HG03060 (cell line): ENCODE measurements at regions not wholly inside any gene's neighbourhood (a gene's known extent, or its start where the extent isn't known, plus 50 kb on each side); places are given as distances from the start of the nearest gene placed in this dataset.

Source experiments
- ATAC-seq: cut with Tn5 transposase; IDR thresholded peaks from one replicate; pipeline ENCODE4 v1.9.1; 2021; ENCODE audit warnings: low read depth, moderate number of reproducible peaks; ENCODE audit not compliant: unreplicated experiment

DNA sequence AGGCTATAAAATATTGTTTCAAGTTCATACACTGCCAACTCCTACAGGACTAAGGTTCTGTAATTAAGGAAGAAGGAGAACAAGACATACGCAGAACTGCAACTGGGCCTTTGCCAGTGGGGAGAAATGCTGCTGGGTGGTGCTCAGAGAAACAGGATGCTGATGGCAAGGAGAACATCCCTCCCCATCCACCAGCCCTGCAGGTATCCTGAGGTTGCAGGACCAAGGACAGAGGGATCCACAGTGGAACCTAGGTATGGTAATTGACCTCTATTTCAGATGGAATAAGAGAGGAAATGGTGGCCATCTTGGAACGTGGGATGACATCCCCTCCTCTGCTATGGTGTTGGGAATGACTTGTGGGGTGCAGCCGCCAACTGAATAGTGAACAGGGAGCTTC, 206.3 kb upstream of the S1PR3 start:
- ATAC-seq: no peak

DNA sequence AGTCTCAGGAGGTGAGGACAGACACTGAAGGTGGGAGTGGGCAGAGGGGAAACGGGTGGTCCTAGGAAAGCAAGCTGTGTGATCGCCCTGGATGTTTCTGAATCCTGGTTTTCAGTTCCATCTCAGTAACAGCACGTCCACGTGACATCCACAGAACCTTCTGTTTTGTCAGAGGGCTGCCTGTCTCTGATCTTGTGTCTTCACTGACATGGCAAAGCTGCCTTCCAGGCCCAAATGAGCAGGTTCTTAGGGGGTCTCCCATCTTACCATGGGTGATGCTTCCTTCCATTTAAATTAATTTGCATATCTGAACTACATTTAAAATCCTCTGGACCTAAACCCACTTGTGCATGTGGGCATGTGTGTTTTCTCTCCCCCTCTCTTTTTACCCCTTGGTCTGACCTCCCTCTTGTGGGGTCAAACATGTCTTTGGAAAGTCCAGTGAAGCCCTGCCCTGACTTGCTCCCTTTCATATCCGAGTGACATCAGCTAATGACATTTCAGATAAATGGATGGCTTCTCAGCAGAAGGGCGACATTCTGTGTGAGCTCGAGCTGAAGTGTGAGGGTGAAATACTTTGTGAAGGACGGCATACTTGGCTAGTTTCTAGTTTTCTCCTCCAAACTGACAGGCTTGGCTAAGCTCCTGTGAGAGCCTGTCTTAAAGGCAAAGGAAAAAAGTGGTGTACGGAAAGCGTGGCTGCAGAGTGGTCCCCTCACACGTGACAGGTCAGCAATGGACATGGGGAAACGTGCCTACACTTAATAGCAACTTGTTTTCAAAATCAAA, 204.8 kb upstream of the S1PR3 start:
- no peak for ATAC-seq

DNA sequence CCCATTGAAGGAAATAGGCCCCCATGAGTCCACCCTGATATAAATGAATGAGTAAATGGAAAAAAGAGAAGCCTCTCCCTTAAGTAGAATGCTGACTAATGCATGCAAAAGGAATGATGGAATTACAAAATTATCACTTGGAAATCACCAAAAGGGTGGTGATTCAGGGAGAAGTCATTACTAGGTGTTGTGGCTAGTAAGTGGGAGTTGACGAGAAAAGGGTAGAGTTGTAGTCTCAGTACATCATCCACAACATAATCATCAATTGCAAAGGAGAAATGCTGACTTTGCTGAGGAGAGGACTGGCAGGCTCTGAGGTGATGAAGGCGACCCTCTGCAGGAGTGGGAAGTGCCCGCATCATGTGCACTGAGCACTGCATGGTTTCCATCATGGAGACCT, 201.5 kb upstream of the S1PR3 start:
- no peak for ATAC-seq

DNA sequence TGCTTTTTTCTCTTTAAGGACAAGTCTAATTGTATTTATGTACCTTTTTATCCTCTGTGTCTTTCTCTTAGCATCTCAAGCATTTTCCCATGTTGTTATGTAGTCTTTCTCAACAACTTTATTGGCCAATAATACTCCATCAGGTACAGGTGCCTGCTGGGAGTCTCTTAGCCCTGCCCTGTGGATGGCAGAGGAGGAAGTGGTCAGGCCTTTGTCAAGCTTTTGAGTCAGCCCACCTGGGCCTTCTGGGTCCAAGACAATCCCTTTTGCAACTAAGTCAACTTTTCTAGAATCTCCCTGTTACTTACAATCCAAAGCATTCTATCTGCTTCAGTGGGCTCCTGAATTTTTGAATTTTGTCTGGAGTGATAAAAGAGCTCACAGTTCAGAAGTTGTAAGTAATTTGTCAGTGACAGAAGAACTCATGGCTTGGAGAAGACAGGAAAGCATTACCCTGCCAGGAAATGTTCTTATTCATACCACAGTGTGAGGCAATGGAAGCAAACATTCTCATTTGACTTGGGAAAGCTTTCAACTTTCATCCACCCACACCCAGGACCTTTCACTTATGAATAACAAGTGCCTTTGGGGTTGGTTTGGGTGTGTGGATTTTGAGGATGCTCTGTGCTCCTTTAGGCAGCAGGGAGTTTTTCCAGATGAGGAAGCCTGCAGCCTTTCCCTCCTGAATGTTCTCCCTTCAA, 200.0 kb upstream of the S1PR3 start:
- ATAC-seq: no peak

DNA sequence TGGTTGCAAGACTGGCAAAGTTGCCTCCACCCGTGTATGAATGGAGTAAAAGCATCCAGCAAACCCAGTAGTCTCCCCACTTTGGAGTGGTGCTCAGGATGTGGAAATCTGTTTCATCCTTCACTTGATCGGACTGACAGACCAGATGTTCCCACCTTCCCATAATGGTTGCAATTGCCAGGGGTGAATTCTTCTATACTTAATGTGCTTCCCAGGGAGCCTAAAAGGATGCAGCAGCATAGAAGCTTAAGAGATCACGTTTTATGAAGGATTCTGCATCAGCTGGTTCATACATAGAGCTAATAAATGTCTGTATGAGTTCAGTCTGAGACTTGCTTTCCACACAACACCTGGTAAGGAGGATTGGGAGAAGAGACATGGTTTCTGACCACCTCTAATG, 198.8 kb upstream of the S1PR3 start:
- no peak for ATAC-seq

DNA sequence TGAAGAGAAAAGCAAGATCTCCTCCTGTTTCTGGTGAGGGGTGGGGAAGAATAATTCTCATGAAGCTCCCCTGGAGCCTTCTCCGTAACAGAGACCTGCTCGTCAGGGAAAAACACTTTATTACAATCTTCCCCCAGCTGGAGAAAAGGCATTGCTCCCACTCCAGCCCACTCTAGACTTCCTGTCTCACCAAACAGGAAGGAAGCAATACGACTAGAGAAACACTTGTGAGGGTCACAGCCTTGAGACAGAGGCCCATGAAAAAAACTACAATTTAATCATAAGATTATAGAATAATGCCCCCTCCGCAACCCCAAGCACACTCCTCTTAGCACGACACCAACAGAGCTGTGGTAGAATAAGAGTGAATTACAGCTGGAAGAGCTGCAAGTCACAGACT, 197.2 kb upstream of the S1PR3 start:
- ATAC-seq: no peak

DNA sequence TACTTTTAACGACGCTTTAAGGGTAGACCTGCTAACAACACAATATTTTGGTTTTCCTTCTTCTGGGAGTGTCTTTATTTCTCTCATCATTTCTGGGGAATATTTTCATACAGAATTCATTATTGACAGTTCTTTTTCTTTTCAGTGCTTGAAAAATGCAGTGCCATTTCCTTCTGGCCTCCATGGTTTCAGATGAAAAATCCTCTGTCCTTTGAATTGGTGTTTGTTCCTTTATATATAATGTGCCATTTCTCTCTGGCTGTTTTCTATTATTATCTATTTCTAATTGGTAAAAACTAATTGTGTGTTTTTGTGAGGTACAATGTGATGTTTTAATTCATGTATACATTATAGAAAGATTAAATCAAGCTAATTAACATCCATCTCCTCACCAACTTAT, 194.3 kb upstream of the S1PR3 start:
- ATAC-seq: no peak

DNA sequence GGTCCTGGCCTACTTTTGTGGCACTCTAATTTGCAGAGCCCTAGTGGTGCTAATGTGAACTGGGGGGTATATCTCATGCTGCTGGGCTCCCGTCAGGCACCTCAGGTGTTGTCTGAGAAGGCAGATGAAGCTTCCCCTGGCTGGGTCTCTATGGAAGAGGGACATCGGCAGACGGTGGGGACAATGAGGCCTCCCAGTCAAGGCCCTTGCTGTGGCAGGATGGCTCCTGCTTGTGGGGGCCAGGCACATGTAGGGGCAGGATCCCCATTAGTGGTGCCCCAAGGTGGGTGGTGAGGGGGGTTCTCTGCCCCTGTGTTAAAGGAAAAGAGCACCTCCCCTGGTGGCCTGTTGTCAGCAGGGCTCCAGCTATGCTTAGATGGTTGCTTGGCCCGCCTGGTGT, 192.8 kb upstream of the S1PR3 start:
- ATAC-seq: no peak

DNA sequence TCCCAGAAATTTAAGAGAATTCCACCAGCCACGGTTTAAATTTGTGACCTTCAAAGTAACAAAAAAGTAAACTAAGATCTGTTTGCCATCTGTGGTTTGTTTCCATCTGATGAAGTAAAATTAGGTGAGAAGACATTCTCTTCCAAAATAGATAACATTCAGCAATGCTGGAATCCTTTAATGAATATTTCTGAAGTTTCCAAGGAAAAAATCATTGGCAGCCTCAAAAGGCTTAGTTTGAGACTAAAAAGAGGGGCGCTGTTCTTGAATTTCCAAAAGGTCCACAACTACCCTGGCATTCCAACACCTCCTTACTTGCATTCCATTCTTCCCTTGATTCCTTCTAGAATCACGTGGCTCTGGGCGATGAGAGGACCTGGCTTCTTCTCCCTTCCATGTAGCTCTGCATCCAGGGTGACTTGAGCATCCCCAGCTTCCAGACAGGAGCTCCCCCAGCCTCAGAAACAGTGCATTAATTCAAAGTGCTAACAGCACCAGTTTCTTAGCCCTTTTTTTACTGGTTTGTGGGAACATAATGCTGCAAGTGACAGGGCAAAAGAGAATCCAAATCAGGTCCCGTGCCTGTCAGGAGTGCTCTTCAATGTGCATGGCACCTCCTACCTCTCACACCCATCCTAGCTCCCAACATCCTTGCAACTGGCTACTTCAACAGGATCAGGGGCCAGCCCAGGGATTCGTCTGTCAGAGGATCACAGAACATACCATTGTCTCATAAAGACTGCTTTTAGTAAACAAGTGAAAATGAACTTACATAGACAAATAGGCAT, 191.5 kb upstream of the S1PR3 start:
- no peak for ATAC-seq

DNA sequence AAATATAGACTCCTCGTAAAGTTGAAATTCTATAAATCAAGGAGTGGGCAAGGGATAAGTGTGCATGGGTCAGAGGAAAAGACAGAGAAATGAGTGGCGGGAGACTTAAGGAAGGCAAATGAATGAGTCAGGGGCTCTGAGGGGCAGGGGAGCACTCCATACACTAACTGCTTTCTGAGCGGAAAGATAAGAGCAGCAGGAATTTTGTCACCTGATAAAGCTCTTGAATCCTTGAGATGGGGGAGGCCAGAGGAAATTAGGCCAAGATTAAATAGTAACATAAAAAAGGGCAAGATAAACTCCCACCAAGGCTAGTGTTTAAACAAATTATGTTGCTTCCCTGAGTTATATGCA, 191.0 kb upstream of the S1PR3 start:
- no peak for ATAC-seq

DNA sequence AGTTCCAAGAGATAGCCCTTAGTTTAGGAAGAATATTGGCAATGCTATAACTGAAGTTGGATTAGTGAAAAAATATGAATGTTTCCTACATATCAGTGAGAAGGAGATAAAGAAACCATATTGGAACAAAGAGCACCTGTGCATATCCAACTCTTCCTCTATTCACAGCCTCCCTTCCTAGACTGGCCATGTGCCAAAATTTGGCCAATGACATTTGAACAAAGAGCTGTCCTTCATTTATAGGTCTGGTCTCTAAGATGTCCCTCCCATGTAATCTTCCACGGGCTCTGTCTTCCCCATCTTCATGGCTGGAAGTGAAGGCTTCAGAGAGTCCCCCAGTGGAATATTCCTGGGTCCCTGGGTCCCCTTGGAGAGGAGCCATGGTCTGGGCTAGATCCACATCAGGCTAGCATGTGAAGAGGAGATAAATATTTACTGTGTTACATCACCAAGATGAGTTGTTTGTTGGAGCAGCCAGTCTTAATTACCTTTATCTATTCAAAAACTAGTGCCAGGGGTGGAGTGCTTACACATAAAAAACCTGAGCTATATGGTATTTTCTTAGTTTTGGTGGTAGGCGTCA, 190.0 kb upstream of the S1PR3 start:
- ATAC-seq: no peak

DNA sequence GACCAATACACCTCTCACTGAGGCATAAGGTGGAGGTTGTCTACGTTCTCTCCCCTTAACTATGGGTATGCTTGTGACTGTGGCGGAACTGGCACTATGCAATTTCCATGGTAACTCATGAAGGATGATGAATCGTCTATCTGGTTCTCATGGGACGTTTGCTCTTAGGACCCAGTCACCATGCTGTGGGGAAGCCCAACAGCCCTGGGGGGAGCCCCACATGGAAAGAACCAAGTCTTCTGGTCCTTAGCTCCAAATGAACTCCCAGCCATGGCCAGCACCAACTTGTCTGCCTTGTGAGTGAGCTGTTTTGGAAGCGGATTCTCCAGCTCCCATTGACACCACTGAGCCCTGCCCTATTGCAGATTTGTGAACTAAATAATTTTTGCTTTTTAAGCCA, 188.7 kb upstream of the S1PR3 start:
- no peak for ATAC-seq

DNA sequence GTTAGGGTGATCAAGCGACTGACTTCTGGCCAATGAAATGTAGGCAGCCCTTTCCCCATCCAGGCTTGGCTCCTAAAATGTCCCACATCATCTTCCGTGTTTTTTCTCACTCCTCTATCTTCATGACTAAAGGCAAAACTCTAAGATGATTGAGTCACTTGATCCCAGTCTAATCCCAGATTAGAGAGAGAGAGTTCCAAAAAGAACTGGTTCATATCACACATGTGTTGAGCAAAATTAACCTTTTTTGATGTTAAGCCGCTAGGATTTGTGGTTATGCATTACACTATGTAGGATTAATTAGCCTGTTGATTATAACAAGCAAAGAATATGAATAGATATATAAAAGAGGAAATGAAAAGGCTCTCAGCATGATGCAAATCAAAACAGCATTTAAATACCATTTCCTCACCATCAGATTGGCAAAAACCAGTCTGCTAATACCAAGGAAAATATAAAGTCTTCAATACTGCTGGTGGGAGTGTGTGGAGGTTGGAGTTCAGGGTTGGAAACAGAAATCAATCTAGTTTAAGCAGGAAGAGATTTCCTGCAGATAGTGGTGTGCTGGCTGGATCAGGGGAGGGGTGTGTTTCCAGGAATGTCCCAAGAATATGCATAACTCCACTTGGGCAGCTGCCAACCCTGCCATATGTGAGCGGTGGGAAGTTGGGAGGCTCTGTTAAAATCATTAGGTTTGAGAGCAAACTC, 187.6 kb upstream of the S1PR3 start:
- no peak for ATAC-seq

DNA sequence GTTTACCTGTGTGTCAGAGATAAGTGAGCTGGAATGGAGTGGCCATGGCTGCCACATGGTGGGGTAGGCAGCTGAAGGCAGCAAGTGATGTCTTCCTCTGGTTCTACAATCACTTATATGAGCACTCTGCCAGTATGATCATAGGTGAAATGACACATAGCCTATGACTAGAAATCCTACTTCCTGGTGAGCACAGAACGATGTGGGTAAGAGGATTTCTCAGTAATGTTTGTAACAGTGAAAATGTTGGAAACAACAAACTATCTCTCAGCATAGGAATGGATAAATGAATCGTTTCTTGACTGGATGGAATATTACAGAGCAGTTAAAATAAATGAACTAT, 187.0 kb upstream of the S1PR3 start:
- no peak for ATAC-seq

DNA sequence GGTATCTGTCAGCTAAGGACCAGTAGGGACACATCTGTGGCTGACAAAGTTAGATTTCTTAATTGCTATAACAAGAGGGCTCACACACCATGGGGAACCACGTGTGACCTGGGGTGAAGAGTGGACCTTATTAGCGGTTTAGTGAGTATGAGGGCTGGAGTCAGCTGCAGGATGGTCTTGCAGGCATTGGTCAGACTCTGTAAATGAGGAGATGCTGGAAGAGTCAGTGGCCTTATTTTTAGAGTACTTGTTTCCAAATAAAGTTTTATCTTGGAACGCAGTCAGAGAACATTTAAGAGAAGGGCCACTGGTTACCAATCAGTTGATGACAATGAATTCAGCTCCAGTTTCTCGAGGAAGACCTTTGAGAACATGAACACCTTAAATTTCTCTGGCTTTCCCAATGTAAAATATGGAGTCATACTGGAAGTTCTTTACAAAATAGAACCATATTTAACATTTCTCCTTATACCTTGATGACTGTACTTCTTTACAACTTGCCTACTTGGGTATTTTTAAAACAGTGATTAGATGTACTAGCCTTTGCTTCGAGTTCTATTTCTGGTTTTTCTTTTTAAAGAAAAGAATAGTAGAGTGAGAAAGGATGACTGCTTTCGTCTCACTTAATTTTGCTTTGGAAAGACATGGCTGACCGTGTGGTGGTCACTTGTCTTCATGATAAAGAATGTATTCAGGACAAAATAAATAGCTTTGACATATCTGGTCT, 185.9 kb upstream of the S1PR3 start:
- ATAC-seq: no peak

DNA sequence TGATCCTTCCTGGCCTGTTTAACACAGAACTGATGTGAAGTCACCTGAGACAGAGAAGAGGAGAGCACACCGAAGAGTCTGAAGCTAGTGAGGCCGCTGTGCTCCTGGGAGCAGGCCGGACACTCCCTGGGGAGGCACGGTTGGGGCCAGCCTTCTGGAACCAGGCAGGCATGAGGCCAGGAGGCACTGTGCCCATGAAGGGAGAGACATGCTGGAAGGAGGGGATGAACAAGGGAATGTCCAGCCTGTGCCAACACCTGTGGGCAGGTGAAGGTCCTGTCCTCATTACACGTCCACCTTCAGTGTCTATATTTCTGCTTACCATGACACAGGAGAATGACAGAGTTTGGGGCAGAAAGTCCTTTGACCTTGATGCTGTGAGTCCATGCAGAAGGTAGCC, 183.8 kb upstream of the S1PR3 start:
- ATAC-seq: no peak

DNA sequence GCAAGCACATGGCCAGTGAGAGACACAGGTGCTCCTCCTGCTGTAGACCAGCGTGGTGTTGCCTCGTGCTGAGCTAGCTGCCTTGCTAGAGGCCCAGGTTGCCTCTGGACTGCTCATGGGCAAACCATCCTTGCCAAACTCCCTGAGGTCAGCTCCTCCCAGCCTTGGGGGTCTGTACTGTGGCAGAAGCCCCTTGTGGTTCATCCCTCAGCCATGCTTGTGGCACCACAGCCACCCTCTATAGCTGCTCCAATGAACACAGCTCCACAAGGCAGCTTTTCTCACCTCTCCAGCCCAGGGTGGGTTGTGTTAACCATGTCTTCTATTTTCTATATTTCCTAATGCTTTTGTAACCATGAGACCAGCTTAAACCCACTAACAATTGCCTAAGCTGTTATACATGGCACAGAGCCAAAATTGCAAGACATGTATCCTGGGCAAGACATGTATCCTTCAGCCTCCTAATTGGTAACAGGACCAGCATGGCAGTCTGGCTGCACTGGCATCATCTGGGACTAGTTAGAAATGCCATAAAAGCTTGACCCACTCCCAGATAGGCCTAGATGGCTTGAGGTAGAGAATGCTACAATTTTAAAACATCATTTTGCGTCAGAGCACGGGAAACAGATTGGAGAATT, 183.1 kb upstream of the S1PR3 start:
- ATAC-seq: no peak

DNA sequence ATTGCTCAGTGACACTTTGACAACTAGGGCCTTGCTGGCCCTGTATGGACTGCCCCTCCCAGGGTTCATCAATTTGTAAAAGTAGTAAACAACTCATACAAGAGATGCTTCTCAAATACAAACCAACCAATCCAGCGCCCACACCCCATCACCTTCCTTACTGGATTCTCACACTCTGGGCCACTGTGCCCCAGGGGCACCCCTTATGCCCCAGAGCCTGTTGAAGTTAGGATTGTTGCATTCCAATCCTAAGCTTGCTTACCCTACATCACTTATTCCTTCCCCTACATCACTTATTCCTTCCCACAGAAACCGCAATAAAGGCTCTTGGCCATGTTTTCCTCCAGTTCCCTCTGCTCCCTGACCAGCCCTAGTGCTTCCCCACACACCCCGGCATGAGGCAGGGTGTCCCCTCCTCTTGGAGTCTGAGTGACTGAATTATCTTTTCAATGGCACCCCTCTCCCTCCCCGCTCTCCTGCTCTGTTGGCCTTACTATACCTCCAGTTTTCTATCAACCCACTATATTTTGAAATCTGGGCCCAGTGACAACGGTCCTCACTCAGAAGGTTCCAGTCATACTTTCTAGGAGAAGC, 182.4 kb upstream of the S1PR3 start:
- ATAC-seq: no peak
